Fibroblast of skin of right quadriceps (primary cell): ENCODE measurements at regions not wholly inside any gene's neighbourhood (a gene's known extent, or its start where the extent isn't known, plus 50 kb on each side); places are given as distances from the start of the nearest gene placed in this dataset.

ENCODE experiments used
- DNase-seq: peaks from one replicate; pipeline ENCODE4 v3.0.0-alpha.2; 2013

GRCh38 chr9:85884256-85884655 is 56.7 kb upstream of the NAA35 start:
- no peak for DNase-seq

GRCh38 chr9:85890962-85891361 is 50.0 kb upstream of the NAA35 start:
- no peak for DNase-seq
